GM11168 (cell line): ENCODE measurements at regions not wholly inside any gene's neighbourhood (a gene's known extent, or its start where the extent isn't known, plus 50 kb on each side); places are given as distances from the start of the nearest gene placed in this dataset.

Experiments
- in situ Hi-C: fragments of 300-500 bp; cut with MboI; formaldehyde crosslinking; loops from one replicate; pipeline ENCODE4 v1.12.0; 2022; ENCODE audit warnings: low sequenced_read_pairs; ENCODE audit not compliant: unreplicated experiment

- in situ Hi-C loops, result no loop called here
Observed at GRCh38 chr1:221098471-221099405, 219.5 kb downstream of the HLX start.

GRCh38 chr1:221099747-221100595 is 220.7 kb downstream of the HLX start:
- in situ Hi-C loops, result no loop called here

DNA sequence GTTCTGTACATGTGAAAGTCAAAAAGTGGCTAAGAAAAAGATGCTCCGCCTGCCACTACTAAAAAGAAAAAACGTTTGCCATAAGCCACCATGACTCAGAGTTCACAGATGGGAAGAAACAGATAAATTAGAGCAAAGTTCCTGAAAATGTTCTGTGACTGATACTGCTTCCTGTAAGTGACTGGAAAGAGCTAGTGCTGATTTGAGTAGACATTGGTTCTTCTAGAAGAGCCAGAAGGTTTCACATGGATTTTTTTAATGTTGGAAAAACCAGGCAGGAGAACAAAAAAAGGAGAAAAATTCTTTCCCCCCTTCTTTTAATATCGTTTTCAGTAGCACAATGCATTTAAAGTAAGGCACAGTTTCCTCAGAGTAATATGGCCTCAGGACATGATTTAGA is 221.4 kb downstream of the HLX start:
- in situ Hi-C loops, result no loop called here

GRCh38 chr1:221101807-221102605 is 222.8 kb downstream of the HLX start:
- in situ Hi-C loops, result no loop called here

DNA sequence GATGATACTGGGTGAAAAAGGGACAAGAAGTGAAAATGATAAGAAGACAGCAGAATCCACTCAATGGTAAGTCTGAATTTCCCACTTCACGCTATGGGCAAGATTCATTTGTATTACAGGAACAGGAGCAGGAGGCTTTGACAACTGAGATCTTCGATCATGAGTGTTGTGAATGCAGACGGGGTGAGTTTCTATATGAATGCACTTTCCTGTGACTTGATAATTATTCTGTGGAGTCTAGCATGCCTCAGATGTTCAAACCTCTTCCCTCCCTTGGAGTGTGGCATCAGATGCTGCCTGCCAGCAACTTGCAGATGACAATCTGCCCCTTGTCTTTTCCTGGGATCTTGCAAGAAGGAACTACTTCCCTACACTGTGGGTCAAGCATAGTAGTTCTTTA is 225.4 kb downstream of the HLX start:
- in situ Hi-C loops, result no loop called here

GRCh38 chr1:221105578-221105977 is 226.3 kb downstream of the HLX start:
- in situ Hi-C loops, result no loop called here

GRCh38 chr1:221106616-221107015 is 227.4 kb downstream of the HLX start:
- in situ Hi-C loops, result no loop called here

DNA sequence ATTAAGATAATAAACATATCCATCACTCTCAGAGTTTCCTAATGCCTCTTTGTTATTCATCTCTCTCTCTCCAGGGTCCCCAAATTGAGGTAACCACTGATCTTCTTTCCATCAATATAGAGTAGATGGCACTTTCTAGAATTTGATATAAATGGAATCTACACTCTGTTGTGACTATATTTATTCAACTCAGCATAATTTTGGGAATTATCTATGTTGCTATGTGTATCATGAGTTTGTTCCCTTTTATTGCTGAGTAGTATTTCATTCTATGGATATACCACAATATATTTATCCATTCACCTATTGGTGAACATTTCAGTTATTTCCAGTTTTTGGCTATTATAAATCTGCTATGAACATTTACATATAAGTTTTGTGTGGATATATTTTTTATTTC is 230.7 kb downstream of the HLX start:
- in situ Hi-C loops, result no loop called here

- in situ Hi-C loops, result no loop called here
Observed at GRCh38 chr1:221117133-221117532, 237.9 kb downstream of the HLX start.

DNA sequence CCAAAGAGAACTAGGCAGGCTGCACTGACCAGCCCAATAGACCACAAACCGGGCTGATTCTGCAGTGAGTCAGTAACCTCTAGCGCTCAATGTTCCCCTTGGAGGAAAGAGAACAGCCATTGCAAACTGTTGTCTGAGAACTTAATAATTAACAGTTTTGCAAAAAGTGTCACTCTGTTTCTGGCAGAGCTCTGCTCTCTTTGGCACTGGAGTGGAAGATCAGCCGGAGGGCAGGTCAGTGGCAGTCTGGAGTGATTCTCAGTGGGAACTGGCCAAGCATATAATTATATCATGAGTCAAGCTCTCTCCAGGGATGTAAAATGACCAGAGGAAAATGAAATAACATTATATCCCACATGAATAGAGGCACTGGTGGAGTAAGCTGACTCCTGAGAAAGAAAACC is 238.3 kb downstream of the HLX start:
- in situ Hi-C loops, result no loop called here

- in situ Hi-C loops, result no loop called here
Observed at GRCh38 chr1:221118176-221118937, 239.1 kb downstream of the HLX start.

DNA sequence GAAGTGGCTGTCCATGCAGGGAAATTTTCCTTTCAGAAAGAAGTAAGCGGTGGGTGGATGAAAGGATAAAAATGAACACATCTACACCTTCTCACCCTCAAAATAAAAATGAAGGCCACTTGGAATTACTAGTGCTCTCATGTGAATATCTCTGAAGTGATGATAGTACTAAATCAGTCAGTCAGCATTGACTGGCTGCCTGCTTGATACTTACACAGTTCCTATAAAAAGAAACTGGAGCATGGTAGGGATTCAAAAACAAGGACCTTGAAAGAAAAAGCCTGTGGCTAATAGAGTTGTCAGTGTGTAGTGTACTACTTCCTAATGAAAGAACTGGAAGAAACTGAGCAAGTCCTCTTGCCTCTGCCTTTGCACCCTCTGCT is 239.7 kb downstream of the HLX start:
- in situ Hi-C loops, result no loop called here

DNA sequence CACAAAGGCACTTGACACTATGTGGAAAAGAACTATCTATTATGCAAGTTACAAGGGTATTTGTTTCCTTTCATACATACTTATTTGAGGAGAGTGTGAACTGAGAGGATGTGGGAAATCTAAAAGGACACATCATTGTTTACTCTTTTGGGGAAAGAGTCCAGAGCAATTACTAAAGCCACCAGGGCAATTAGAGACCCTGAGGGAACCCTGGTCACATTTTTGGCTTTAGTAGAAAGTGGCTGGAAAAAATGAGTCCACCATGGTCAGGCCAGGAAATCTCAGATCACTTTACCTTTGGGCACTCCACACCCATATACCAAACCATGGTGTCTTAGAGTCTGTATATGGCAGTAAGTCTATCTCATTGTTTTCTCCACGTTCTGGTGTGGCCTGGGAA is 243.3 kb downstream of the HLX start:
- in situ Hi-C loops, result no loop called here

DNA sequence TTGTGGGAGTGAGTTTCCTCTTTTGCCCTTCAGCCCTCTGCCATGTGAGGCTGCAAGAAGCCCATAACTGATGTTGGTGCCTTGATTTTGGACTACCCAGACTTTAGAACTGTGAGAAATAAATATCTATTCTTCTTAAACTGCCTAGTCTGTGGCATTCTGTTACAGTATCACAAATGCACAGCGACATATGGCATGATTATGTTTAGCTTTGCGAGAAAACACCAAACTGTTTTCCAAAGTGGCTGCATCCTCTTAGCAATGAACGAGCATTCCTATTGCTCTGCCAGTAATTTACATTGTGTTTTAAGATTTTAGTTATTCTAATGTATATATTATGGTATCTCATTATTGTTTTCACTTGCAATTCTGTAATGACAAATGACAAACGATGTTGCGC is 246.7 kb downstream of the HLX start:
- in situ Hi-C loops, result no loop called here

- in situ Hi-C loops, result no loop called here
Observed at GRCh38 chr1:221137666-221138065, 258.4 kb downstream of the HLX start.

GRCh38 chr1:221138516-221138915 is 259.3 kb downstream of the HLX start:
- in situ Hi-C loops, result no loop called here

DNA sequence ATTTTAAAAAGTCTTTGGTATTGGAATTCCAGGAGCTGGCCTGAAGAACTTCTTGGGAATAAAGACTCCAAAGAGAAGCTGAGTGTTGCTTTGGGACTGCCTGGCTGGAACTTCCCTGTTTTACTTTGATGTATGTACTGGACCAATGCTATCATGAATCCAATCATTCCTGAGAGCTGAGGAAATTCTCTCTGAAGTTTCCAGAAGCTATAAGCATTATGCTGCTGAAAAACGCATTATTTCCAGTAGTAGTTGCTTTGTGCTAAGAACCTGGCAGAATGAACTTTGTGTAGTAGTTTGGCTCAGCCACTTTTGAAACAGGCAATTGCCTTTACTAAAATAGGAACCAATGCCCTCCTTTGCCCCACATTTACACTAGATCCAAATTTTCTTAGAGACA is 260.7 kb downstream of the HLX start:
- in situ Hi-C loops, result no loop called here

GRCh38 chr1:221141096-221141495 is 261.9 kb downstream of the HLX start:
- in situ Hi-C loops, result no loop called here

- in situ Hi-C loops, result no loop called here
Observed at GRCh38 chr1:221141606-221142285, 262.5 kb downstream of the HLX start.
